Effector memory CD8-positive, alpha-beta T cell (primary cell): ENCODE measurements at regions not wholly inside any gene's neighbourhood (a gene's known extent, or its start where the extent isn't known, plus 50 kb on each side); places are given as distances from the start of the nearest gene placed in this dataset.

Experiments used
- ATAC-seq: fragments of 150-1000 bp; cut with Tn5 transposase; replicated peaks from 2 replicates; pipeline ENCODE4 v1.10.0; 2021; ENCODE audit warnings: mild to moderate bottlenecking, moderate library complexity
- DNase-seq, 3 experiments: peaks; one replicate each; pipeline ENCODE4 v3.0.0; 2021
- H3K27ac Mint-ChIP-seq, 2 donors: one replicate each; pipeline ENCODE4 v1.8.0; 2022; ENCODE audit warnings: mild to moderate bottlenecking in 2 of 2, mixed read lengths in 2 of 2, moderate library complexity in 2 of 2
- H3K27me3 Mint-ChIP-seq, 2 donors: one replicate each; pipeline ENCODE4 v1.8.0; 2022; ENCODE audit warnings: mixed read lengths in 2 of 2
- H3K36me3 Mint-ChIP-seq: one replicate; pipeline ENCODE4 v1.8.0; 2022; ENCODE audit warnings: mild to moderate bottlenecking, moderate library complexity, mixed read lengths; ENCODE audit not compliant: insufficient read depth
- H3K4me1 Mint-ChIP-seq, 2 donors: one replicate each; pipeline ENCODE4 v1.8.0; 2022; ENCODE audit warnings: low read depth in 2 of 2, mixed read lengths in 2 of 2
- H3K4me3 Mint-ChIP-seq, 2 donors: one replicate each; pipeline ENCODE4 v1.8.0; 2022; ENCODE audit warnings: mild to moderate bottlenecking in 2 of 2, mixed read lengths in 2 of 2, moderate library complexity in 2 of 2
- H3K9me3 Mint-ChIP-seq, 2 donors: one replicate each; pipeline ENCODE4 v1.8.0; 2022; ENCODE audit warnings: mixed read lengths in 2 of 2

GRCh38 chr3:174495311-174495710, 363.8 kb upstream of the NAALADL2 start:
- H3K4me3 Mint-ChIP-seq, result no peak overlapping the region
- H3K4me1 Mint-ChIP-seq, result no peaks in the 10 kb centered on the region
- peaks cover 4 to 5% of the 10 kb centered on the region in 2 donors for H3K9me3 Mint-ChIP-seq
- no peak overlapping the region for H3K27ac Mint-ChIP-seq
- ATAC-seq, result no peak
- no peaks in the 10 kb centered on the region for H3K36me3 Mint-ChIP-seq
- DNase-seq, result no peak
- no peaks in the 10 kb centered on the region for H3K27me3 Mint-ChIP-seq

- Mint-ChIP-seq H3K27me3 (no peaks in the 10 kb centered on the region), H3K4me1 (no peaks in the 10 kb centered on the region), H3K36me3 (no peaks in the 10 kb centered on the region), H3K4me3 (no peak overlapping the region), H3K9me3 (peaks cover 0 to 5% of the 10 kb centered on the region in 2 donors), H3K27ac (no peak overlapping the region)
- ATAC-seq, result no peak
- no peak for DNase-seq
These were observed 363.2 kb upstream of the NAALADL2 start for GRCh38 chr3:174495928-174496327.

- Mint-ChIP-seq H3K4me3 (no peak overlapping the region), H3K36me3 (no peaks in the 10 kb centered on the region), H3K27ac (no peak overlapping the region), H3K4me1 (no peaks in the 10 kb centered on the region), H3K9me3 (peaks cover 0 to 5% of the 10 kb centered on the region in 2 donors), H3K27me3 (no peaks in the 10 kb centered on the region)
- DNase-seq (no peak), ATAC-seq (no peak)
These were observed 360.5 kb upstream of the NAALADL2 start for GRCh38 chr3:174498638-174499037.

GRCh38 chr3:174505266-174505665, 353.9 kb upstream of the NAALADL2 start:
- ATAC-seq, result no peak
- Mint-ChIP-seq H3K36me3 (no peaks in the 10 kb centered on the region), H3K4me1 (no peaks in the 10 kb centered on the region)

GRCh38 chr3:174524203-174524602, 334.9 kb upstream of the NAALADL2 start:
- peaks cover 0 to 8% of the 10 kb centered on the region in 2 donors for H3K9me3 Mint-ChIP-seq
- H3K27me3 Mint-ChIP-seq, result no peaks in the 10 kb centered on the region
- no peak for ATAC-seq
- H3K4me1 Mint-ChIP-seq, result no peaks in the 10 kb centered on the region
- no peak overlapping the region for H3K27ac Mint-ChIP-seq
- no peaks in the 10 kb centered on the region for H3K36me3 Mint-ChIP-seq
- DNase-seq, result no peak
- H3K4me3 Mint-ChIP-seq, result no peak overlapping the region

More at GRCh38 chr3:174505266-174505665, 353.9 kb upstream of the NAALADL2 start:
- Mint-ChIP-seq H3K9me3 (peaks cover 0 to 5% of the 10 kb centered on the region in 2 donors), H3K27me3 (no peaks in the 10 kb centered on the region), H3K4me3 (no peak overlapping the region), H3K27ac (no peak overlapping the region)
- DNase-seq, result no peak

GRCh38 chr3:174529298-174529697, 329.8 kb upstream of the NAALADL2 start:
- H3K9me3 Mint-ChIP-seq, result peaks cover 8 to 9% of the 10 kb centered on the region in 2 donors
- H3K27me3 Mint-ChIP-seq, result no peaks in the 10 kb centered on the region
- no peak overlapping the region for H3K27ac Mint-ChIP-seq
- no peak for DNase-seq
- ATAC-seq, result no peak
- no peaks in the 10 kb centered on the region for H3K4me1 Mint-ChIP-seq
- H3K36me3 Mint-ChIP-seq, result no peaks in the 10 kb centered on the region
- no peak overlapping the region for H3K4me3 Mint-ChIP-seq

- Mint-ChIP-seq H3K4me3 (no peak overlapping the region), H3K27me3 (no peaks in the 10 kb centered on the region), H3K36me3 (no peaks in the 10 kb centered on the region), H3K4me1 (no peaks in the 10 kb centered on the region), H3K9me3 (peaks cover 6 to 8% of the 10 kb centered on the region in 2 donors), H3K27ac (no peak overlapping the region)
- no peak for ATAC-seq
- DNase-seq, result no peak
These were observed 327.7 kb upstream of the NAALADL2 start for GRCh38 chr3:174531262-174531982.

- no peaks in the 10 kb centered on the region for H3K27me3 Mint-ChIP-seq
- peaks cover 6 to 8% of the 10 kb centered on the region in 2 donors for H3K9me3 Mint-ChIP-seq
- DNase-seq (no peak), ATAC-seq (no peak)
- no peak overlapping the region for H3K4me3 Mint-ChIP-seq
- no peak overlapping the region for H3K27ac Mint-ChIP-seq
- H3K36me3 Mint-ChIP-seq, result no peaks in the 10 kb centered on the region
- H3K4me1 Mint-ChIP-seq, result no peaks in the 10 kb centered on the region
These were observed 326.9 kb upstream of the NAALADL2 start for GRCh38 chr3:174532216-174532615.

GRCh38 chr3:174532776-174533175, 326.4 kb upstream of the NAALADL2 start:
- peaks cover 8% of the 10 kb centered on the region in 2 donors for H3K9me3 Mint-ChIP-seq
- H3K4me3 Mint-ChIP-seq, result no peak overlapping the region
- no peaks in the 10 kb centered on the region for H3K4me1 Mint-ChIP-seq
- ATAC-seq, result no peak
- no peaks in the 10 kb centered on the region for H3K36me3 Mint-ChIP-seq
- no peaks in the 10 kb centered on the region for H3K27me3 Mint-ChIP-seq
- no peak for DNase-seq
- H3K27ac Mint-ChIP-seq, result no peak overlapping the region

GRCh38 chr3:174533286-174533685, 325.8 kb upstream of the NAALADL2 start:
- no peak overlapping the region for H3K27ac Mint-ChIP-seq
- no peak for DNase-seq
- no peaks in the 10 kb centered on the region for H3K36me3 Mint-ChIP-seq

GRCh38 chr3:174536319-174536718, 322.8 kb upstream of the NAALADL2 start:
- Mint-ChIP-seq H3K4me3 (no peak overlapping the region), H3K36me3 (no peaks in the 10 kb centered on the region), H3K27me3 (no peaks in the 10 kb centered on the region), H3K27ac (no peak overlapping the region), H3K4me1 (no peaks in the 10 kb centered on the region), H3K9me3 (peaks cover 2 to 8% of the 10 kb centered on the region in 2 donors)
- DNase-seq (no peak), ATAC-seq (no peak)

More at GRCh38 chr3:174533286-174533685, 325.8 kb upstream of the NAALADL2 start:
- H3K9me3 Mint-ChIP-seq, result peaks cover 8% of the 10 kb centered on the region in 2 donors
- no peaks in the 10 kb centered on the region for H3K27me3 Mint-ChIP-seq
- H3K4me1 Mint-ChIP-seq, result no peaks in the 10 kb centered on the region
- no peak for ATAC-seq
- H3K4me3 Mint-ChIP-seq, result no peak overlapping the region

- Mint-ChIP-seq H3K4me1 (no peaks in the 10 kb centered on the region), H3K4me3 (no peak overlapping the region), H3K27me3 (no peaks in the 10 kb centered on the region), H3K9me3 (peaks cover 2 to 4% of the 10 kb centered on the region in 2 donors), H3K36me3 (no peaks in the 10 kb centered on the region), H3K27ac (no peak overlapping the region)
- ATAC-seq (no peak), DNase-seq (no peak)
These were observed 321.0 kb upstream of the NAALADL2 start for GRCh38 chr3:174538151-174538550.

GRCh38 chr3:174540116-174540908, 318.8 kb upstream of the NAALADL2 start:
- ATAC-seq (no peak), DNase-seq (no peak)
- H3K36me3 Mint-ChIP-seq, result no peaks in the 10 kb centered on the region
- H3K27me3 Mint-ChIP-seq, result no peaks in the 10 kb centered on the region
- no peak overlapping the region for H3K4me3 Mint-ChIP-seq
- H3K9me3 Mint-ChIP-seq, result peaks cover 0 to 4% of the 10 kb centered on the region in 2 donors
- no peak overlapping the region for H3K27ac Mint-ChIP-seq
- no peaks in the 10 kb centered on the region for H3K4me1 Mint-ChIP-seq
